GM18867 (cell line): ENCODE measurements at regions not wholly inside any gene's neighbourhood (a gene's known extent, or its start where the extent isn't known, plus 50 kb on each side); places are given as distances from the start of the nearest gene placed in this dataset.
"Not testable (repeated sequence)": the region's sequence is repeated elsewhere in the genome, so short reads cannot be mapped to it uniquely, and the experiment has no call there.

Experiments used
- ATAC-seq: cut with Tn5 transposase; IDR thresholded peaks from one replicate; pipeline ENCODE4 v1.9.1; 2021; ENCODE audit warnings: mild to moderate bottlenecking, moderate library complexity; ENCODE audit not compliant: unreplicated experiment

DNA sequence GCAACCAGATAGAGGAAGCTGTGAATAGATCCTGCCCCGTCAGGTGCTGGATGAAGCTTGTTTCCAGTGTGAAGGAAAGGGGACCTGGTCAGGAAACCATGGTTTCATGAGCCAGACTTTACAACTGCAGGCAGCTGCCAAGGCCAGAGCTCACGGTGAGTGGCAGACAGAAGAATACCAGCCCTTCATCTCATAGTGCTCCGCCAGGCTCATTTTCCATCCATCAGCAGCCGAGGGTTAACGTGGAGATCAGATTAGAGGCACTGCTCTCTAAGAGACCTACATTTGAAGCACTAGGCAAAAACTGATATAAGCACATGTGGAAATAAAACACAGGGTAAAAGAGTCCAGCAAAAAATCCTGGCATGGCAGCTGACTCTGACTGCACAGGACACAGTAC, 172.4 kb downstream of the CD24 start:
- no peak for ATAC-seq

DNA sequence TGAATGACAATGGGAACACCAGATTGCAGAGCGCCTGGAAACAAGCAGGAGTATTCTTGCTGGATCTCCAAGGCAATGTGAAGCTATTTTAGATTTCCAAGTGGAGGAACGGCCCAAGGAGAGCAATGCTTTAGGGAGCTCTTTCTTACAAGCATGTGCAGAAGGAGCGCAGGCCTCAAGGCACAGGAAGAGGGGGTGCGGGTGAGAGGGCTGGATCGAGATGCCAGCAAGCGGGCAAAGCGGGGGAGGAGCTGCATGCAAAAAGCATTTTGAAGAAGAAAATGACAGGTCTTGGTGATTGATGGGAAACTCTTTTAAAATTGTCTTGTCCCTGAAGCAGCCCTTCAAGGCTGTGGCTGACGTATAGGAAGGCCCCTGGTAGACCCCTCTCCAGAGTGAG, 171.9 kb downstream of the QRSL1 start:
- ATAC-seq = no peak

DNA sequence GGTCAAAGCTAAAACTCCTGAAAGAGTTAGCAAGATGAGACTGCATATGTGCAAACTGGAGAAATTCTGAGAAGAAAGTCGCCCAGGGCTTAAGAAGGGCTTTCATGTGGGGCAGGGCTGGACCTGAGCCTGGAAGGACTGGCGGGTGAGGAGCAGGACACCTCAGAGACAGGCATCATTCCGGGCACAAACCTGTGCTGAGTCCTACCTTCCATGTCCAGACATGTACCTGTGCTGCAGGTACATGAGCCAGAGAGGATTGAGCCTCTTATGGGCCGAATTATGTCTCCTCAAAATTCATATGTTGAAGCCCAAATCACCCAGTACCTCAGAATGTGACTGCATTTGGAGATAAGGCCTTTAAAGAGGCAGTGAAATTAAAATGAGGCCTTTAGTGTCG, 171.0 kb downstream of the QRSL1 start:
- ATAC-seq = no peak

DNA sequence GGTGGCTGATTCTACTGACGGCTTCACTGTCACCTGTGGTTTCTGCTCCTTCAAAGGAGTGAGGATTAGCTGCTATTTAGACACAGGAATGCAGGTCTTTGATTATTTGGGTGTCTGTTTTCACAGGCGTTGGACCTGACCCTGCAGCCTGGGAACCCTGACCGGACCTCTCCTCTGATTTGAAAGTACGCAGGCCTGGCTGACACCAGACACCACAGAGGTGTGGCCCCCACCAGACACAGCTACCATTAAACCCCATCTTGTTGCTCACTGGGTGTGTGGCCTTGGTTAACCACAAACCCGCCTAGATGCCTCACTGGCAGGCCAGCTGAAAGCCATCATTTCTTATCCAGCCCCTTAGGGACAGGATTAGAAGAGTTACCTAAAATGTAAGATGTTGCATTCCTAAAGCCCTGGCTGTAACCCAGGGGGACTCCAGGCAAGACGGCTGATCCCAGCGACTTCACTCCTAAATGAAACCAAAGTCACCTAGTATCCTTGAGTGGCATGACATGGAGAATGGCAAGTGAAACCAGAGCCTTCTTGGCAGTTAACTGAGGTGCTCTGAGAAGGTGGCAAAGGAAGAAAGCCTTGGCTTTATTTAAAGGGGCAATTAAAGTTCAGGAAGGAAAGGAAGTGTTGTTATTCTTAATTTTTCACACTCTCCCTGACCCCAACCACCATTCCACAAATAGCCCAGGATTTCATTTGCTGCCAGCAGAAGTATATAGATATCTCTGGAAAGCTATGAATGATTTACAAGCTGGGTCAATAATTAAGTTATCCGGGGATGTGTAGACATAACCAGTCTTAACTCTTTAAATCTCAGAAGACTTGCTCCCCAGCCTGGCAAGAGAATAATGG, 169.9 kb downstream of the QRSL1 start:
- peak; percentile 85 for ATAC-seq

GRCh38 chr6:106797186-106797585, 167.8 kb downstream of the QRSL1 start:
- no peak for ATAC-seq

- no peak for ATAC-seq
These were observed 167.4 kb downstream of the QRSL1 start for GRCh38 chr6:106796781-106797180.

DNA sequence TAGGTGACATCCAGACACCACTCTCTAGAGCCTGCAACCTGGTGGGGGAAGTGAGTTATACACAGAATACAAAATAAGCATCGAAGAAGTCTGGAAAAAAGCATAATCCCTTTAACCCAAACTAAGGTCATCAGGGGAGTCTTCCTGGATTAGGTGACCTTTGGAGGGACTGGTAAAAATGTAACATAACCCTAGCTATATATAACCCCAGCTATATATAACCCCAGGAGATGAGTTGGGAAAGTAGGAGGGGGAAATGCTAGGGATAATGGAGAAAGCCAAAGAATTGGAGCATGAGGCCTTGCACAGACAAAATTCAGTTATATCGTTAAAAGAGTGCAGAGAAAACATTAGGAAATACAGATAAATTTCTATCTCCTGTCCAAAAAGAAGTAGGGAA, 164.8 kb downstream of the QRSL1 start:
- no peak for ATAC-seq

DNA sequence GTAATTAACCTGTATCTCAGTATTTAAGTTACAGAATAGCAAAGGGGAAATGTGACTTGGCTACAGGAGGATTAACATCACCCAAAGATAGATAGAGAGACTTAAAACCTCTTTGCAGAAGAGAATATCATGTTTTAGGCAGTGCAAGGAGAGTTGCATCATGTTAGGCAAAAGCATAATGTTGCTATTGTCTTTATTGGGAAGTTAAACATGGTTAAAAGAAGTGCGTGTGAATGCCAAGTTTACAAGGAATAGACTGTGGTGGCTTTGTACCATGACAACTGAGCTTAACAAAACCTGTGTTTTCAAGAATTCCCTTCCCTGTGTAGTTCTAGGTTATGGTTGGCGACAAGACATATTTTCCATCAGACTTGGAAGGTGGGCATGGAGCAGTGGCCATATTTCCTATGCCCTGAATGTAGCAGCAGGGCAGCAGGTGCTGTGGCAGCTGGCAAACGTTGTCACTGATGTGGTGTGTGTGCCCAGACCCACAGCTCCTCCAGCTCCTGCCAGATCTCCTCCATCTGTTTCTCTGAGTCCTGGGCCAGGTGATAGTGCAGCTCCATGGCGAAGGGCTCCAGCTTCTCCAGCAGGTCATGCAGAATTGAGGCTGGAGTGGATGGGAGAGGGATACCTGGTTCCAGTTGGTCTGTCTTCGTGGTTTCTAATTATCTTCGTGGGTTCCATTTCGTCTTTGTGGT, 163.3 kb downstream of the QRSL1 start:
- no peak for ATAC-seq

GRCh38 chr6:106790935-106791334, 161.6 kb downstream of the QRSL1 start:
- ATAC-seq = no peak

DNA sequence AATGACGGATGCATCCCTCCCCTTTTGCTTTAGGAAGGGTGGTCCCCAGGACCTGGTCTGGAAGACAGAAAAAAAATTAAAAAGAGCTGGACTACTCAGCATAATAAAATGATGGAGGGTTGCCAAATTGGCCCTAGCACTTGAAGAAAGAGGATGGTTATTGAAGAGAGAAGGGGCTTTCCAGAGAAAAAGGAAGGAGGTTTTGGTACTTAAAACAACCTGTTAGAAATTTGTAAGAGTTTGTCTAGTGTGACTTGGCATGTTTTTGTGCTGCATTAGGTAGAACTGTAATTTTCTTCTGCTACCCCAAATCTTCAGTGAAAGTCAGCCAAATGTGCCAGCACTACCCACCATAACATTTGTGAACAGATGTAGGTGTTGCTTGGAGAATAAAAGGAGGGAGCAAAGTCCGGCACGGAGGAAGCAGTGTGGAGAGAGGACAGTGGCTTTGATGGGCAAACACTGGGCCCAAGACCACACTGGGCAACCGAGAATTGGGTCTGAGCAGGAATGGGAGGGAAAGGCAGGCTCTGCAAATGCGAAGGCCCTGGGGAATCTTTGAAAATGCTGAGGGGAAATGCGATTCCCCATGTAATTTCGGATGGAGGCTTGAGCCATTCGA, 160.9 kb downstream of the QRSL1 start:
- ATAC-seq = no peak

DNA sequence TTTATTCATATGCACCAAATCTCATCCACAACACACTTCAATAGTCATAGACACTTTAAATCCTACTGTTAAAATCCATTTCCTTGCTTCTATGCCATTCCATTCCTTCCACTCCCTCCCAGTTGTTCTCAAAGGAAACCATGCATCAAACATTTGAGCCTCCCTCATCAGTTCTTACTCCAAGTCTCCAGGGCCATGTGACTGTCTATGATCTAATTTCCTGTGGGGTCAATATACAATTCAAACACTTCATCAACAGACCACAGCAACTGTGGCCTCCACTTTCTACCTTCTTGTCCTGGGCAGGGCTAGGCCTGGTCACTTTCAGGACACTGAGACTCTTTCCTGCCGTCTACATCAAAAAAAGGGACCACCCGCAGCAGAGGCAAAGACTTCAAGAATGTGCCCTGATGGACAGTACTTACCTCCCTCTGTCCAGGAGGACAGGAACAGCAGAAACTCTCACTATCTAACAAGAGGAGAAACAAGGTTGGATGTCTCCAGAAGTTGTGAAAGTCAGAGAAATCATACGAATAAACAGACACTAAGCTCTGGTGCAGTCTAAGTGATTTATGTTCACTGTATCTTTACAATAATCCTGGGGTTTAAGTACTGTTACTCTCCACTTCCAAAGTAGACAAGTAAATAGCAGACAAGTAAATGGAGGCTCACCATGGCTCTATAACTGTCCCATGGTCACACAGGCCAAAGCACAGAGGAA, 160.2 kb downstream of the QRSL1 start:
- no peak for ATAC-seq

GRCh38 chr6:106788761-106789160, 159.4 kb downstream of the QRSL1 start:
- ATAC-seq = no peak

DNA sequence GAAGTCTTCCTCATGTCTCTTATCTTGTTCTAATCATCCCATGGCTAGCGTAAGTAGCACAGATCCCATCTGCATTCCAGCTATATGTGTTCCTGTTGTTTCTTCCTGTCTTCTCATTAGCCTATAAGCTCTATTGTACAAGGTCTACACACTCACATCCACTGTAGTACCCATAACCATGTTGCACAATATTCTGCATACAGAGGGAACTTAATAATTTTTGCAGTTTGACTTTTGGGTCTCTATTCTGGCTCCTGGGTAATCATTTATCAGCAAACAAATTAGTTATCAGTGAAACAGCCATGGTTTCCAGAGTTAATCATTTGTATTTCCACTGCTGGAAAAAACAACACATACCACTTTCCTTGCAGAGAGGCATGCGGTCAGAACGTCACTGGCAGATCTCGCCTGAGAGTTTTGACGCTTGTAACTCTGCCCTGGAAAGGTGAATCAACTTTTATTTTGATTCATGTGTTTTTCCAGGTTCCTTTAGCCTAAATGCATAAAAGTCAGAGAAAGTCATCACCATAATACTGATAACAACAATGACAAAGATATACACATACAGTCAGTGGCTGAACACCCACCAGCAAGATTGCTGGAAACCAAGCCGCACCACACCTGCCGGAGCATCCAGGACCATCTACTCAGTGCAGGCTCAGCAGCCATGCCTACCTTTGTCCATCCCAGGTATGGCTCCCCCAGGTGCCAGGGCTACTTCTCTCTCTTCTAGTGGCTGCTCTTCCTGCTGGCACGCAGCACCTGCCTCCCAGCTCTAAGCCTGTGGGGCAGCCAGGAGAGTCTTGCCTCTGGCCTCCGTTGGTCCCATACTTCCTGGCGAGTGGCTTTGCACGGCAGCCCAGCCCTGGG, 158.2 kb downstream of the QRSL1 start:
- no peak for ATAC-seq

DNA sequence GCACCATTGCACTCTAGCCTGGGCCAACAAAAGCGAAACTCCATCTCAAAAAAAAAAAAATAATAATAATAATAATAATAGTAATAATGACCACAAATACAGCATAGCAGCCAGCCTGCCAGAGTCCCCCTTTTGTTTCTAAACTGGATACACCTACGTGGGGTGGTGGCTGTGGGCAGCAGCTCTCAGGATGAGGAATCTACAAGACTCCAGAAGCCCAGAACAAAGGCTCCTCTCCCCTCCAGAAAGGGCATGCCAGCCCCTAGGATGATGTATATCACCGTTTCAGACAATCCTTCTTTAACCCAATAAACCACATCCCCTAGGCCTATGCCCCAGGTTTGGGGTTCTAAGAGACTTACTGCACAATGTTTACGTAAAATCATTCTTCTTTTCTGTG, 155.9 kb downstream of the QRSL1 start:
- ATAC-seq = no peak

DNA sequence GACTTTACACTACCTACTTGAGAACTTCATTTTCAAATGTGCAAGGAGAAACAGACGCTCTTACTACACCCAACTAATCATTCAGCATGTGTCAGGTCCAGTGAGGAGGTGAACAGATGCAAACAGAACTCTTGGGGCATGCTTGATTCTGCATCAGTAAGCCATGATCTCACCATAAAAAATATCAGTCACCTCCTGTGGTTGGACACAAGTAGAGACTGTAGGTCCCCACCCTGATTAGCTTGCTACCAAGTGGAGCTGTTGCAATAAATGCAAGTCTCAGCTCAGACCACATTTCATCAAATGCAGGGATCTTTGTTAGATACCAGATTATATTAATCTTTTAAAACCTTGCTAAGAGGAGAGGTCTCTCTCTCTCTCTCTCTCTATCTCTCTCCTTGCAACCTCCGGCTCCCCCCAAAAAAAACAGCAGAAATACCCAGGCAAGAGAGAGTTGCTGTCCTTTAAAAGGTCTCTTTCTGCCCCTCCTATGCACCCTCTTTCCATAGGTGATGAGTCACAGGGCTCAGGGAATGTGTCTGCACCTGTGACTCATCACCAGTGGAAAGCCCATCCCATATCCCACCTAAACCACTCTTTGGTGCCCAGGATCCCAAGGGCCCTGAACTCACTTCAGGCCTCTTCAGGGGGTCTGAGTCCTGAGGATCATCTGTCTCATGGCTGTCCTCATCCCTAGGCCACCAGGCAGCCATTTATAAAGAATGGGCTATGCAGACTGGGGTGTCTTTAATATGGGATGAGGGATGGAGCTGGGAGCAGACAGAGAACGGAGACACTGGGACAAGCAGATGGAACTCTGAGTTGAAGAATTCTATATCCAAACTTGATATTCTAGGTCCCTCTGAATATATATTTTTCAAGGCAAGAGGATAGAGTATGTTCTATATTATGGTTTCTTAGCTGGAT, 154.5 kb downstream of the QRSL1 start:
- ATAC-seq = no peak

DNA sequence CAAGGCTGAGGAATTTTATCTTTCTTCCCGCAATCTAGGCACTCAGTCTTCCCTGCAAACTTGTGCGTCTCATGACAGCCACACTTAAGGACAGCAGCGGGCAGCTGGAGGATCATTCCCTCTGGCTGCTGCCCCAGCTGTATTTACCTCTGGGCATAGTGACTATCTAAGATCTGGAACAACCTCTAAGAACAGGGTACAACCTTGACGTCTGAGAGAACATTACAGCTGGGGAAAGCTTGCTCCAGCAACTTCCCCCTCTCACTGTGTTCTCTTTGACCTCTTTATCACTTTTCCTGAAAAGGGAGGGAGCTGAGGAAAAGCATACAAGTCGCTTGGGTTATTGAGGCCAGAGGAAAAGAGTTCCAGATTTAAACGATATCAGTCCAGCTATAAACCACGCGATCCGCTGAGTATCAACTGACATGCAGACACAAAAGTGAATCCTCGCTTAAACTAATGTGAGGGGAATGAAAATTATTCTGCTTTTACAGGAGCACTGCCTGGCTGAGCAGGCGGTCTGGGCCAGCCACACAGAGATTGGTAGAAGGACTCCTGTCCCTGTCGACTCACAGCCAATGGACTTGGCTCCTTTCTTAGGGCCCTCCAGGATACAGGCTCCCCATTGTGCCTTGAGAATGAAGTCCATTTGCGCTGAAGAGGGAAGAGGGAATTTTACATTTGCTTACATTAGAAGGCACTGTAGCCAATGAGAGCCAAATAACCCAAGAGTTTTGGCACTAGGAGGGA, 153.3 kb downstream of the QRSL1 start:
- ATAC-seq = no peak

- ATAC-seq = not testable (repeated sequence)
These were observed 150.2 kb downstream of the QRSL1 start for GRCh38 chr6:106779552-106779951.

- no peak for ATAC-seq
These were observed 149.6 kb downstream of the QRSL1 start for GRCh38 chr6:106778943-106779342.
